ENCODE measurements at regions not wholly inside any gene's neighbourhood (a gene's known extent, or its start where the extent isn't known, plus 50 kb on each side); places are given as distances from the start of the nearest gene placed in this dataset.

DNA sequence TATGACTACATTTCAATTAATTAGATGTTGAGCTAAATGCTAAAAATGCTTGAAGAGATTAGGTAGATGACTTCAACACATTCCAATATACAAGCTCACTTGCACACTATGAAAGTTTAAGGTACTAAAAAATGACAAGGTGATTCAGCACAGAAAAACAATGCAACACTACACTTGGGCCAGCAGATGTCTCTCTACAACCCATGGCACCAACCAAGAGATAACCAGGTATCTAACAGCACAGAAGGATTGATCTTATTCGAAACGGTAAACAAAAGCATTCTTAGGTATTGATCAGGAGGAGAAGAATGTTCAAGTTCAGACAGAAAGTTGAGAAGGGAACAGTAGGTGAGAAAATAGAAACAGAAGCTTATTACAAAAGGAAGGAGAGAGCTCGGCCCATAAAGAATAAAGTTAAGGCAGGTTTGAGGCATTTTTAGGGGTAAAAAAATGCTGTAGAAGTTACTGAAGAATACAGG, 248.2 kb upstream of the KLF14 start:
- no peak overlapping the region for H3K4me3 Mint-ChIP-seq
- H3K9me3 Mint-ChIP-seq = no peaks in the 10 kb centered on the region
- H3K4me1 Mint-ChIP-seq (ENCODE audit: low read depth) = peaks cover 47% of the 10 kb centered on the region
- H3K27me3 Mint-ChIP-seq (ENCODE audit: low read depth) = no peaks in the 10 kb centered on the region
- H3K36me3 Mint-ChIP-seq (ENCODE audit: insufficient read depth) = peaks cover 20% of the 10 kb centered on the region
- ATAC-seq (peak; percentile 74 to 79), DNase-seq (no peak)

DNA sequence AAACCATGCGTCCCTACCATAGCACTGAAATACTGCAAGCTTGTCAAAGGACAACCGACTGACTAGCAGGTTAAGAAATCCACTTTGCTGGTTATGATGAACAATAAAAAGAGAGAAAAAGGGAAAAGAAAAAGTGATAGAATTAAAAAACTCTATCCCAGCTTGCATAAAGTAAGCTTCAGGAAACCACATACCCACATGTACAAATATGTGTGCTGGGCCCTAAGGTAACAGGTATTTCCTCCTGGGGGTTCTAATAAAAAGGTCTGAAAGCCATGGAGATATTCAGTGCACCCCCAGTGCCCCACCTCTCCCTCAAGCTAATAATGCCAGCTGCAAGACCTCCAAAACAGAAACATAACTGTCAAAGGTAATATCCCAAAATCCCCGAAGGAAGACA, 248.6 kb upstream of the KLF14 start:
- DNase-seq = no peak
- H3K9me3 Mint-ChIP-seq = no peaks in the 10 kb centered on the region
- ATAC-seq = no peak
- H3K36me3 Mint-ChIP-seq (ENCODE audit: insufficient read depth) = peaks cover 21% of the 10 kb centered on the region
- H3K4me1 Mint-ChIP-seq (ENCODE audit: low read depth) = peaks cover 50% of the 10 kb centered on the region
- H3K4me3 Mint-ChIP-seq = no peak overlapping the region
- no peaks in the 10 kb centered on the region for H3K27me3 Mint-ChIP-seq (ENCODE audit: low read depth)

GRCh38 chr7:130985361-130985760, 251.4 kb upstream of the KLF14 start:
- H3K4me3 Mint-ChIP-seq = peak overlapping the region; percentile 4
- H3K9me3 Mint-ChIP-seq = no peaks in the 10 kb centered on the region
- DNase-seq (no peak), ATAC-seq (peak; percentile 54 to 59)
- H3K36me3 Mint-ChIP-seq (ENCODE audit: insufficient read depth) = peaks cover 26% of the 10 kb centered on the region
- peaks cover 63% of the 10 kb centered on the region for H3K4me1 Mint-ChIP-seq (ENCODE audit: low read depth)
- no peaks in the 10 kb centered on the region for H3K27me3 Mint-ChIP-seq (ENCODE audit: low read depth)

DNA sequence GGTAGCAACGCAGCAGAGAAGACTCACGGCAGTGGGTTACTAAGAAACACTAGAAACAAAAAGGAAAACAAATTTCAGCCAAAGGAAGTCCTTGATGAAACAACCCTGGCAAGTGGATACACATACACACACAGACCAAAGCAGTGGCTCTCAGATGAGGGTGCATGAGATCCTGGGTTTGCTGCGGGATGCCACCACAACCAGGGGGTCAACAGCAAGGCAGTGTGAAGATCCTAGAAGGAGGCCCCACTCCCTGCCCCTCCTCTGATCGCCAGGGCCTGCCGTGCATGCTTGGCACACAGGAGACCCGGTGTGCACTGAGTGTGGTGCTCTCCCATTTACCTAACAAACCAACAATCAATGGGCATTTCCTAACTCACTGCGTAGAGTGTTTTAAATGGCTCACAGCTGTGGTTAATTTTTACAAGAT, 252.3 kb upstream of the KLF14 start:
- Mint-ChIP-seq H3K36me3 (ENCODE audit: insufficient read depth) (peaks cover 31% of the 10 kb centered on the region), H3K4me1 (ENCODE audit: low read depth) (peaks cover 72% of the 10 kb centered on the region), H3K9me3 (no peaks in the 10 kb centered on the region), H3K4me3 (peak overlapping the region; percentile 32), H3K27me3 (ENCODE audit: low read depth) (no peaks in the 10 kb centered on the region)
- ATAC-seq (peak in 1 of 2 donors; percentile 23), DNase-seq (no peak)

- ATAC-seq (no peak), DNase-seq (no peak)
- H3K9me3 Mint-ChIP-seq = no peaks in the 10 kb centered on the region
- H3K4me1 Mint-ChIP-seq (ENCODE audit: low read depth) = peaks cover 81% of the 10 kb centered on the region
- no peaks in the 10 kb centered on the region for H3K27me3 Mint-ChIP-seq (ENCODE audit: low read depth)
- no peak overlapping the region for H3K4me3 Mint-ChIP-seq
- peaks cover 39% of the 10 kb centered on the region for H3K36me3 Mint-ChIP-seq (ENCODE audit: insufficient read depth)
These were observed 253.1 kb upstream of the KLF14 start for GRCh38 chr7:130987092-130987491.

- H3K9me3 Mint-ChIP-seq = no peaks in the 10 kb centered on the region
- DNase-seq = no peak
- H3K4me1 Mint-ChIP-seq (ENCODE audit: low read depth) = peaks cover 87% of the 10 kb centered on the region
- peak overlapping the region; percentile 39 for H3K4me3 Mint-ChIP-seq
- peaks cover 41% of the 10 kb centered on the region for H3K36me3 Mint-ChIP-seq (ENCODE audit: insufficient read depth)
- peak; percentile 57 to 59 for ATAC-seq
- H3K27me3 Mint-ChIP-seq (ENCODE audit: low read depth) = no peaks in the 10 kb centered on the region
These were observed 254.4 kb upstream of the KLF14 start for GRCh38 chr7:130988443-130988842.

GRCh38 chr7:130989101-130989795, 255.2 kb upstream of the KLF14 start:
- Mint-ChIP-seq H3K36me3 (ENCODE audit: insufficient read depth) (peaks cover 45% of the 10 kb centered on the region), H3K4me3 (peak overlapping the region; percentile 11), H3K27me3 (ENCODE audit: low read depth) (no peaks in the 10 kb centered on the region), H3K4me1 (ENCODE audit: low read depth) (peaks cover 88% of the 10 kb centered on the region), H3K9me3 (no peaks in the 10 kb centered on the region)
- ATAC-seq (no peak), DNase-seq (no peak)

- Mint-ChIP-seq H3K4me3 (no peak overlapping the region), H3K27me3 (ENCODE audit: low read depth) (no peaks in the 10 kb centered on the region), H3K4me1 (ENCODE audit: low read depth) (peaks cover 88% of the 10 kb centered on the region), H3K9me3 (no peaks in the 10 kb centered on the region), H3K36me3 (ENCODE audit: insufficient read depth) (peaks cover 37% of the 10 kb centered on the region)
- no peak for DNase-seq
- ATAC-seq = peak in 1 of 2 donors; percentile 17
These were observed 256.3 kb upstream of the KLF14 start for GRCh38 chr7:130990178-130990832.

DNA sequence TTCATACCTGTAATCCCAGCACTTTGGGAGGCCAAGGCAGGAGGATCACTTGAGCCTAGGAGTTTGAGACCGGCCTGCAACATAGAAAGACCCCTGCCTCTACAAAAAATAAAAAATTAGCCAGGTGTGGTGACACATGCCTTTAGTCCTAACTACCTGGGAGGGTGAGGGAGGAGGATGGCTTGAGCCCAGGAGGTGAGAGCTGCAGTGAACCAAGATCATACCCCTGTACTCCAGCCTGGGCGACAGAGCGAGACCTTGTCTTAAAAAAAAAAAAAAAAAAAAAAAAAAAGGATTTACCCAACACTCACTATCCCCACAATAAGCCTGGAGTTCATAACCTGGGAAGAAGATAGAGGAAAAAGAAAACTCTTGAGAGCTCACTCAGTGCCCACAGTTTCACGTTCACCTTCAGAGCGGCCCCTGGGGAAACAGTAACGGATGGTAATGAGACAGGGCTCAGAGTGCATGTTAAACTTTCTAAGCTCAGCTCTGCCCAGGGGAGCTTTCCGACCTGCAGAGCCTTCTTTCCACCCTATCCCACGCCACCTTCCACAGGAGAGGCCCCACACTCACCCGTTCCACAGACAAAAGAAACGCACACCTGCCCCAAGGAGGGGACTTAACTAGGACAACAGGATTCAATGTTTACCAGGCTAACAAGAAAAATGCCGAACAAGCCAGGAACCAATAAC, 259.8 kb upstream of the KLF14 start:
- peak overlapping the region; percentile 60 for H3K4me3 Mint-ChIP-seq

GRCh38 chr7:130994378-130995115, 260.5 kb upstream of the KLF14 start:
- DNase-seq (no peak), ATAC-seq (peak in 1 of 2 donors; percentile 36)
- H3K4me1 Mint-ChIP-seq (ENCODE audit: low read depth) = peaks cover 85% of the 10 kb centered on the region
- no peaks in the 10 kb centered on the region for H3K9me3 Mint-ChIP-seq
- peak overlapping the region; percentile 60 for H3K4me3 Mint-ChIP-seq
- peaks cover 28% of the 10 kb centered on the region for H3K36me3 Mint-ChIP-seq (ENCODE audit: insufficient read depth)
- no peaks in the 10 kb centered on the region for H3K27me3 Mint-ChIP-seq (ENCODE audit: low read depth)

More for the DNA sequence above, 259.8 kb upstream of the KLF14 start:
- ATAC-seq = no peak
- H3K27me3 Mint-ChIP-seq (ENCODE audit: low read depth) = no peaks in the 10 kb centered on the region
- DNase-seq = no peak
- peaks cover 85% of the 10 kb centered on the region for H3K4me1 Mint-ChIP-seq (ENCODE audit: low read depth)
- no peaks in the 10 kb centered on the region for H3K9me3 Mint-ChIP-seq
- peaks cover 30% of the 10 kb centered on the region for H3K36me3 Mint-ChIP-seq (ENCODE audit: insufficient read depth)

- H3K36me3 Mint-ChIP-seq (ENCODE audit: insufficient read depth) = peaks cover 26% of the 10 kb centered on the region
- H3K4me1 Mint-ChIP-seq (ENCODE audit: low read depth) = peaks cover 85% of the 10 kb centered on the region
- H3K27me3 Mint-ChIP-seq (ENCODE audit: low read depth) = no peaks in the 10 kb centered on the region
- no peak for DNase-seq
- H3K9me3 Mint-ChIP-seq = no peaks in the 10 kb centered on the region
- H3K4me3 Mint-ChIP-seq = peak overlapping the region; percentile 60
- peak; percentile 29 to 30 for ATAC-seq
These were observed 261.5 kb upstream of the KLF14 start for GRCh38 chr7:130995252-130996081.

GRCh38 chr7:130996205-130996832, 262.3 kb upstream of the KLF14 start:
- DNase-seq (no peak), ATAC-seq (no peak)
- peaks cover 81% of the 10 kb centered on the region for H3K4me1 Mint-ChIP-seq (ENCODE audit: low read depth)
- peaks cover 22% of the 10 kb centered on the region for H3K36me3 Mint-ChIP-seq (ENCODE audit: insufficient read depth)
- H3K9me3 Mint-ChIP-seq = no peaks in the 10 kb centered on the region
- H3K4me3 Mint-ChIP-seq = peak overlapping the region; percentile 58
- H3K27me3 Mint-ChIP-seq (ENCODE audit: low read depth) = no peaks in the 10 kb centered on the region

DNA sequence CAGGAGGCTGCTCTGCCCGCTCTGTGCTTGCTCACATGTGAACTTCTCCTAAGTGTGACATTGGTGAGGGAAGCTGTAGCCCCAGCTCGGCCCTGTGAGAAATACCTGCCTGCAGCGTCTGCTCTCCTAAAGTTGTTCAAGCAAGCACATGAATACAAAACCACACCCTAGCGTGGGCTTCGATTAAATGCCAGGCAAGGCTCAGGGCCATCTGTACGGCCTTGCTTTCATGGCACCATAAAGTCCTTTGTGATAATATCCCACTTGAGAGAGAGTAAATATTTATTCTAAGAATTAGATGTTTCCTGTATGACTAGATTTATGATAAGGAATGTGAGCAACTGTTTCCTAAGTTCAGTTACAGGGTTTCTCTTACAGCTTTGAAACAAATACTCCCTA, 262.8 kb upstream of the KLF14 start:
- peak overlapping the region; percentile 58 for H3K4me3 Mint-ChIP-seq
- peak; percentile 61 to 77 for ATAC-seq
- H3K36me3 Mint-ChIP-seq (ENCODE audit: insufficient read depth) = peaks cover 18% of the 10 kb centered on the region
- no peaks in the 10 kb centered on the region for H3K9me3 Mint-ChIP-seq
- H3K27me3 Mint-ChIP-seq (ENCODE audit: low read depth) = no peaks in the 10 kb centered on the region
- DNase-seq = peak; percentile 40
- peaks cover 79% of the 10 kb centered on the region for H3K4me1 Mint-ChIP-seq (ENCODE audit: low read depth)
